ENCODE measurements at regions not wholly inside any gene's neighbourhood (a gene's known extent, or its start where the extent isn't known, plus 50 kb on each side); places are given as distances from the start of the nearest gene placed in this dataset.

GRCh38 chr20:61065853-61066252 lies 186.2 kb upstream of the CDH4 start:
- Histone ChIP-seq H3K4me2 (no peak overlapping the region), H3K79me2 (ENCODE audit: insufficient read depth) (no peaks in the 10 kb centered on the region), H3K4me3 (ENCODE audit: low read depth in 2 of 2, low read length in 1 of 2) (no peak overlapping the region), H3F3A (replicated peaks; ENCODE audit: insufficient read depth) (no peaks in the 10 kb centered on the region), H3K9ac (no peak overlapping the region), H2AFZ (ENCODE audit: low read depth) (no peak overlapping the region), H3K27ac (ENCODE audit: low read depth in 2 of 2, low read length in 1 of 2) (no peak overlapping the region), H3K9me3 (no peaks in the 10 kb centered on the region; the same call in 1 of the 2 replicates), H3K9me2 (no peaks in the 10 kb centered on the region), H3K4me1 (ENCODE audit: control insufficient read depth in 1 of 2, insufficient read depth in 2 of 2, low read depth in 1 of 2, low read length in 1 of 2) (no peaks in the 10 kb centered on the region), H4K20me1 (ENCODE audit: insufficient read depth) (no peaks in the 10 kb centered on the region), H3K36me3 (replicated peaks in 1 of 2; ENCODE audit: control insufficient read depth in 1 of 2, insufficient read depth in 2 of 2, low read length in 1 of 2) (no peaks in the 10 kb centered on the region), H3K27me3 (ENCODE audit: insufficient read depth) (no peaks in the 10 kb centered on the region)
- no peak for TF ChIP-seq MAX (IDR thresholded peaks at IDR 0.05; ENCODE audit: low read depth)
- no peak for TF ChIP-seq IRF3 (IDR thresholded peaks at IDR 0.05; ENCODE audit: low read depth, low read length)
- TF ChIP-seq RFX5 (IDR thresholded peaks at IDR 0.05; ENCODE audit: low read length): no peak
- no peak for TF ChIP-seq CTCF (IDR thresholded peaks at IDR 0.05)
- no peak for TF ChIP-seq EZH2phosphoT487 (IDR thresholded peaks at IDR 0.05; ENCODE audit: borderline replicate concordance, low read depth)
- WGBS (ENCODE audit: low lambda C conversion rate): 18% methylated on average over 9 of the region's 10 CpGs
- ChIA-PET POLR2A (no interaction called here), CTCF (no interaction called here)
- DNase-seq: no peak

- no peak overlapping the region for H3K4me2 ChIP-seq
These were observed 185.5 kb upstream of the CDH4 start for GRCh38 chr20:61066526-61066925.

GRCh38 chr20:61067221-61067620 lies 184.8 kb upstream of the CDH4 start:
- Histone ChIP-seq H3K4me1 (ENCODE audit: control insufficient read depth in 1 of 2, insufficient read depth in 2 of 2, low read depth in 1 of 2, low read length in 1 of 2) (no peaks in the 10 kb centered on the region), H3K27me3 (ENCODE audit: insufficient read depth) (no peaks in the 10 kb centered on the region), H3K4me2 (no peak overlapping the region), H3K36me3 (replicated peaks in 1 of 2; ENCODE audit: control insufficient read depth in 1 of 2, insufficient read depth in 2 of 2, low read length in 1 of 2) (no peaks in the 10 kb centered on the region), H3K79me2 (ENCODE audit: insufficient read depth) (no peaks in the 10 kb centered on the region), H3K9me2 (no peaks in the 10 kb centered on the region), H3F3A (replicated peaks; ENCODE audit: insufficient read depth) (no peaks in the 10 kb centered on the region), H4K20me1 (ENCODE audit: insufficient read depth) (no peaks in the 10 kb centered on the region), H3K9me3 (no peaks in the 10 kb centered on the region; the same call in 1 of the 2 replicates), H3K4me3 (ENCODE audit: low read depth in 2 of 2, low read length in 1 of 2) (no peak overlapping the region), H3K9ac (no peak overlapping the region), H3K27ac (ENCODE audit: low read depth in 2 of 2, low read length in 1 of 2) (no peak overlapping the region), H2AFZ (ENCODE audit: low read depth) (no peak overlapping the region)
- CTCF ChIA-PET: no interaction called here
- POLR2A ChIA-PET: no interaction called here
- no peak for DNase-seq
- 40% methylated on average over 2 of the region's 9 CpGs for WGBS (ENCODE audit: low lambda C conversion rate)
- no peak for TF ChIP-seq USF1 (IDR thresholded peaks at IDR 0.05; ENCODE audit: borderline replicate concordance, low read depth)
- TF ChIP-seq FOSL2 (IDR thresholded peaks at IDR 0.05; ENCODE audit: borderline replicate concordance, low read depth): no peak
- no peak for TF ChIP-seq MXI1 (IDR thresholded peaks at IDR 0.05; ENCODE audit: low read depth, low read length)
- TF ChIP-seq ELF1 (IDR thresholded peaks at IDR 0.05): no peak
- TF ChIP-seq NRF1 (IDR thresholded peaks at IDR 0.05; ENCODE audit: low read depth, low read length): no peak
- TF ChIP-seq MAX (IDR thresholded peaks at IDR 0.05; ENCODE audit: low read depth): no peak
- TF ChIP-seq RXRA (IDR thresholded peaks at IDR 0.05; ENCODE audit: borderline replicate concordance, low read depth): no peak
- TF ChIP-seq TAF1 (IDR thresholded peaks at IDR 0.05; ENCODE audit: borderline replicate concordance, low read depth, low read length): no peak
- TF ChIP-seq TEAD4 (IDR thresholded peaks at IDR 0.05; ENCODE audit: borderline replicate concordance, insufficient read depth): no peak
- TF ChIP-seq JUND (IDR thresholded peaks at IDR 0.05): no peak
- TF ChIP-seq IRF3 (IDR thresholded peaks at IDR 0.05; ENCODE audit: low read depth, low read length): no peak
- TF ChIP-seq FOXJ3 (CRISPR knock-in tag; IDR thresholded peaks at IDR 0.05): no peak

More at GRCh38 chr20:61066526-61066925, 185.5 kb upstream of the CDH4 start:
- WGBS (ENCODE audit: low lambda C conversion rate): 39% methylated on average over 13 of the region's 13 CpGs
- no peak for DNase-seq
- Histone ChIP-seq H3K9ac (no peak overlapping the region), H3K9me3 (no peaks in the 10 kb centered on the region; the same call in 1 of the 2 replicates), H3K9me2 (no peaks in the 10 kb centered on the region), H3K79me2 (ENCODE audit: insufficient read depth) (no peaks in the 10 kb centered on the region), H3K27ac (ENCODE audit: low read depth in 2 of 2, low read length in 1 of 2) (no peak overlapping the region), H3K4me1 (ENCODE audit: control insufficient read depth in 1 of 2, insufficient read depth in 2 of 2, low read depth in 1 of 2, low read length in 1 of 2) (no peaks in the 10 kb centered on the region), H3K36me3 (replicated peaks in 1 of 2; ENCODE audit: control insufficient read depth in 1 of 2, insufficient read depth in 2 of 2, low read length in 1 of 2) (no peaks in the 10 kb centered on the region), H3K4me3 (ENCODE audit: low read depth in 2 of 2, low read length in 1 of 2) (no peak overlapping the region), H2AFZ (ENCODE audit: low read depth) (no peak overlapping the region), H3F3A (replicated peaks; ENCODE audit: insufficient read depth) (no peaks in the 10 kb centered on the region), H4K20me1 (ENCODE audit: insufficient read depth) (no peaks in the 10 kb centered on the region), H3K27me3 (ENCODE audit: insufficient read depth) (no peaks in the 10 kb centered on the region)
- no peak for TF ChIP-seq FOXJ3 (CRISPR knock-in tag; IDR thresholded peaks at IDR 0.05)
- ChIA-PET POLR2A (no interaction called here), CTCF (no interaction called here)

Data from SK-N-SH (cell line).